ENCODE measurements at regions not wholly inside any gene's neighbourhood (a gene's known extent, or its start where the extent isn't known, plus 50 kb on each side); places are given as distances from the start of the nearest gene placed in this dataset.

DNA sequence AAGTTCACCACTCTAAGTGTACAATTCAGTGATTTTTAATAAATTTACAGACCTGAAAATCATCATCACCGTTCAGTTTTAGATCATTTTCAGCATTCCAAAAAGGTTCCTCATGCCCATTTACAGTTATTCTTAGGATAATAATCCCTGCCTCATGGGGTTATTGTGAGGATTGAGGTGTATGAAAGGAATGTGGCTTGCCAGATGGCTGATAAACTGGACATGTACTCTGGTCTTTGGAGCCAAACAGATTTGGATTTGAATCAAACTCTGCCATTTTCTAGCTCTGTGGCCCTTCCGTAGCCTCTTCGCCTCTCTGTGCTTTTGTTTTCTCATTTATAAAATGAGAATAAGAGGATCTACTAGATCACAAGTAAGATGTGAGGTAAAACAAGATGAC lies 53.9 kb upstream of the GPRC5B start:
- TF ChIP-seq, protein P1, sequence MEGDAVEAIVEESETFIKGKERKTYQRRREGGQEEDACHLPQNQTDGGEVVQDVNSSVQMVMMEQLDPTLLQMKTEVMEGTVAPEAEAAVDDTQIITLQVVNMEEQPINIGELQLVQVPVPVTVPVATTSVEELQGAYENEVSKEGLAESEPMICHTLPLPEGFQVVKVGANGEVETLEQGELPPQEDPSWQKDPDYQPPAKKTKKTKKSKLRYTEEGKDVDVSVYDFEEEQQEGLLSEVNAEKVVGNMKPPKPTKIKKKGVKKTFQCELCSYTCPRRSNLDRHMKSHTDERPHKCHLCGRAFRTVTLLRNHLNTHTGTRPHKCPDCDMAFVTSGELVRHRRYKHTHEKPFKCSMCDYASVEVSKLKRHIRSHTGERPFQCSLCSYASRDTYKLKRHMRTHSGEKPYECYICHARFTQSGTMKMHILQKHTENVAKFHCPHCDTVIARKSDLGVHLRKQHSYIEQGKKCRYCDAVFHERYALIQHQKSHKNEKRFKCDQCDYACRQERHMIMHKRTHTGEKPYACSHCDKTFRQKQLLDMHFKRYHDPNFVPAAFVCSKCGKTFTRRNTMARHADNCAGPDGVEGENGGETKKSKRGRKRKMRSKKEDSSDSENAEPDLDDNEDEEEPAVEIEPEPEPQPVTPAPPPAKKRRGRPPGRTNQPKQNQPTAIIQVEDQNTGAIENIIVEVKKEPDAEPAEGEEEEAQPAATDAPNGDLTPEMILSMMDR (IDR thresholded peaks at IDR 0.05): no peak
- no peak for TF ChIP-seq POLR2A (IDR thresholded peaks at IDR 0.05)

All from suprapubic skin (tissue), 3 donors.